Central memory CD4-positive, alpha-beta T cell (primary cell): ENCODE measurements at regions not wholly inside any gene's neighbourhood (a gene's known extent, or its start where the extent isn't known, plus 50 kb on each side); places are given as distances from the start of the nearest gene placed in this dataset.

Experiments
- DNase-seq: peaks from one replicate; pipeline ENCODE4 v3.0.0; 2022

GRCh38 chr2:219692521-219692920 lies 65.1 kb downstream of the SLC4A3 start:
- DNase-seq = no peak

- DNase-seq = no peak
Measured at GRCh38 chr2:219695145-219695709, 67.8 kb downstream of the SLC4A3 start.

GRCh38 chr2:219697811-219698747 lies 70.6 kb downstream of the SLC4A3 start:
- DNase-seq = no peak

- DNase-seq = no peak
Measured at GRCh38 chr2:219698748-219699439, 71.5 kb downstream of the SLC4A3 start.

GRCh38 chr2:219699440-219699821 lies 72.0 kb downstream of the SLC4A3 start:
- DNase-seq = no peak

- no peak for DNase-seq
Measured at GRCh38 chr2:219701847-219702634, 74.6 kb downstream of the SLC4A3 start.

GRCh38 chr2:219702796-219703545 lies 75.5 kb downstream of the SLC4A3 start:
- DNase-seq = no peak

GRCh38 chr2:219704878-219705277 lies 77.4 kb downstream of the SLC4A3 start:
- DNase-seq = no peak

GRCh38 chr2:219706823-219707281 lies 79.4 kb downstream of the SLC4A3 start:
- no peak for DNase-seq

- DNase-seq = no peak
Measured at GRCh38 chr2:219707496-219708285, 80.3 kb downstream of the SLC4A3 start.

- DNase-seq = no peak
Measured at GRCh38 chr2:219709331-219709761, 81.9 kb downstream of the SLC4A3 start.

GRCh38 chr2:219713110-219713509 lies 85.7 kb downstream of the SLC4A3 start:
- DNase-seq = no peak

- DNase-seq = no peak
Measured at GRCh38 chr2:219714681-219715400, 87.4 kb downstream of the SLC4A3 start.

- no peak for DNase-seq
Measured at GRCh38 chr2:219718066-219718465, 90.6 kb downstream of the SLC4A3 start.

GRCh38 chr2:219719521-219719920 lies 92.1 kb downstream of the SLC4A3 start:
- no peak for DNase-seq

GRCh38 chr2:219720956-219721355 lies 93.5 kb downstream of the SLC4A3 start:
- no peak for DNase-seq

- DNase-seq = no peak
Measured at GRCh38 chr2:219722276-219722879, 94.9 kb downstream of the SLC4A3 start.

- no peak for DNase-seq
Measured at GRCh38 chr2:219723311-219723710, 95.9 kb downstream of the SLC4A3 start.

- no peak for DNase-seq
Measured at GRCh38 chr2:219724628-219725027, 97.2 kb downstream of the SLC4A3 start.

GRCh38 chr2:219726916-219727315 lies 99.5 kb downstream of the SLC4A3 start:
- no peak for DNase-seq
